ENCODE measurements at regions not wholly inside any gene's neighbourhood (a gene's known extent, or its start where the extent isn't known, plus 50 kb on each side); places are given as distances from the start of the nearest gene placed in this dataset.

- Histone ChIP-seq H3K4me1 (ENCODE audit: low read depth) (no peaks in the 10 kb centered on the region), H3K27ac (no peak overlapping the region), H3K27me3 (no peaks in the 10 kb centered on the region), H3K4me3 (no peak overlapping the region), H3K36me3 (no peaks in the 10 kb centered on the region), H3K9me3 (ENCODE audit: low read depth) (no peaks in the 10 kb centered on the region)
- no peak for DNase-seq (ENCODE audit: low read depth in 1 of 2, low spot score in 1 of 2)
- TF ChIP-seq, protein P1, sequence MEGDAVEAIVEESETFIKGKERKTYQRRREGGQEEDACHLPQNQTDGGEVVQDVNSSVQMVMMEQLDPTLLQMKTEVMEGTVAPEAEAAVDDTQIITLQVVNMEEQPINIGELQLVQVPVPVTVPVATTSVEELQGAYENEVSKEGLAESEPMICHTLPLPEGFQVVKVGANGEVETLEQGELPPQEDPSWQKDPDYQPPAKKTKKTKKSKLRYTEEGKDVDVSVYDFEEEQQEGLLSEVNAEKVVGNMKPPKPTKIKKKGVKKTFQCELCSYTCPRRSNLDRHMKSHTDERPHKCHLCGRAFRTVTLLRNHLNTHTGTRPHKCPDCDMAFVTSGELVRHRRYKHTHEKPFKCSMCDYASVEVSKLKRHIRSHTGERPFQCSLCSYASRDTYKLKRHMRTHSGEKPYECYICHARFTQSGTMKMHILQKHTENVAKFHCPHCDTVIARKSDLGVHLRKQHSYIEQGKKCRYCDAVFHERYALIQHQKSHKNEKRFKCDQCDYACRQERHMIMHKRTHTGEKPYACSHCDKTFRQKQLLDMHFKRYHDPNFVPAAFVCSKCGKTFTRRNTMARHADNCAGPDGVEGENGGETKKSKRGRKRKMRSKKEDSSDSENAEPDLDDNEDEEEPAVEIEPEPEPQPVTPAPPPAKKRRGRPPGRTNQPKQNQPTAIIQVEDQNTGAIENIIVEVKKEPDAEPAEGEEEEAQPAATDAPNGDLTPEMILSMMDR (IDR thresholded peaks at IDR 0.05; ENCODE audit: low read depth, low read length) = no peak
These were observed 92.9 kb upstream of the UBL3 start for GRCh38 chr13:29943273-29943672.

- Histone ChIP-seq H3K4me3 (no peak overlapping the region), H3K27me3 (no peaks in the 10 kb centered on the region), H3K27ac (no peak overlapping the region), H3K36me3 (no peaks in the 10 kb centered on the region), H3K9me3 (ENCODE audit: low read depth) (no peaks in the 10 kb centered on the region), H3K4me1 (ENCODE audit: low read depth) (peaks cover 4% of the 10 kb centered on the region)
- DNase-seq (ENCODE audit: low read depth in 1 of 2, low spot score in 1 of 2) = no peak
- TF ChIP-seq, protein P1 (IDR thresholded peaks at IDR 0.05; ENCODE audit: low read depth, low read length) = no peak
These were observed 90.3 kb upstream of the UBL3 start for GRCh38 chr13:29940715-29941114.

DNA sequence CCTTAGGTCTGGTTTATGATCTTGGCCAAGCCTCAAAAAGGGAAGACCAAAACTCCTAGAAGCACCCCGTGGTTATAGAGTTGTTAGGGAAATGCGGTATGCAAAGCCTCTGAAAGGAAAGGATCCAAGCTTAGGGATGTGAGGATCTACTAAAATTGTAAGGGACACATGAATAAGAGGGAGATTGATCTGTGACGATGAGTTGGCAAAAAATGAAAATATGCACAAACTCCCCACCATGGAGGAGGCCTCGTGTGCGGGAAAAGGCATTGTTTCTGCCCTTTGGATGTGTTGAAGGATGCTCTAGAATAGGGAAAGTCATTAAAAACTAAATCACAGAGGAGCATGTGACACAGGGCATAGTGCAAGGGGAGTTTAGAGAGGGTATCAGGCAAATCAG, 88.7 kb upstream of the UBL3 start:
- Histone ChIP-seq H3K27ac (no peak overlapping the region), H3K4me1 (ENCODE audit: low read depth) (peaks cover 5% of the 10 kb centered on the region), H3K4me3 (no peak overlapping the region), H3K36me3 (no peaks in the 10 kb centered on the region), H3K27me3 (no peaks in the 10 kb centered on the region), H3K9me3 (ENCODE audit: low read depth) (no peaks in the 10 kb centered on the region)
- no peak for DNase-seq (ENCODE audit: low read depth in 1 of 2, low spot score in 1 of 2)
- TF ChIP-seq, protein P1 (IDR thresholded peaks at IDR 0.05; ENCODE audit: low read depth, low read length) = no peak

DNA sequence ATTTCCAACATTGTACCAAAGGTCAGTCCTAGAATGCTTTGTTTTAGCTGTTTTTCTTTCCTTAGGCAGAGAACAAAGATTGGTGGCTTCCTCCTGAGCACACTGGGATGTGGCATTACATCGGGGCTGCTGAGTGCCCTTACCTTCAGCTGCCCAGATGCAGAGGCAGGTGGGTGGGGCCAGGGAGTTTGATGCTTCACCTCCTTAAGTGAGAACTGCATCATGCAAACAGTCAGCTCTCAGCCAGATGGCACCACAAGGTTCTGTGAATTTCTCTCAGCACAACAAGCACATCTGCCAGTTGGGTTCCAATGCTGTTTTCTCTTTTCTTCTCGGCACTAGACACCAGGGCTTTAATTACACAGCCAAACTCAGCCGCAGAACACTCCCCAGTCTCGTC, 87.4 kb upstream of the UBL3 start:
- H3K36me3 ChIP-seq = no peaks in the 10 kb centered on the region
- H3K4me1 ChIP-seq (ENCODE audit: low read depth) = peaks cover 5% of the 10 kb centered on the region
- TF ChIP-seq, protein P1 (IDR thresholded peaks at IDR 0.05; ENCODE audit: low read depth, low read length) = no peak
- no peaks in the 10 kb centered on the region for H3K27me3 ChIP-seq
- no peaks in the 10 kb centered on the region for H3K9me3 ChIP-seq (ENCODE audit: low read depth)
- H3K4me3 ChIP-seq = no peak overlapping the region
- H3K27ac ChIP-seq = no peak overlapping the region
- no peak for DNase-seq (ENCODE audit: low read depth in 1 of 2, low spot score in 1 of 2)

GRCh38 chr13:29937379-29937778, 87.0 kb upstream of the UBL3 start:
- no peaks in the 10 kb centered on the region for H3K27me3 ChIP-seq
- peaks cover 5% of the 10 kb centered on the region for H3K4me1 ChIP-seq (ENCODE audit: low read depth)
- no peak overlapping the region for H3K4me3 ChIP-seq
- TF ChIP-seq, protein P1 (IDR thresholded peaks at IDR 0.05; ENCODE audit: low read depth, low read length) = no peak
- DNase-seq (ENCODE audit: low read depth in 1 of 2, low spot score in 1 of 2) = no peak
- no peaks in the 10 kb centered on the region for H3K9me3 ChIP-seq (ENCODE audit: low read depth)
- H3K27ac ChIP-seq = no peak overlapping the region
- H3K36me3 ChIP-seq = no peaks in the 10 kb centered on the region

DNA sequence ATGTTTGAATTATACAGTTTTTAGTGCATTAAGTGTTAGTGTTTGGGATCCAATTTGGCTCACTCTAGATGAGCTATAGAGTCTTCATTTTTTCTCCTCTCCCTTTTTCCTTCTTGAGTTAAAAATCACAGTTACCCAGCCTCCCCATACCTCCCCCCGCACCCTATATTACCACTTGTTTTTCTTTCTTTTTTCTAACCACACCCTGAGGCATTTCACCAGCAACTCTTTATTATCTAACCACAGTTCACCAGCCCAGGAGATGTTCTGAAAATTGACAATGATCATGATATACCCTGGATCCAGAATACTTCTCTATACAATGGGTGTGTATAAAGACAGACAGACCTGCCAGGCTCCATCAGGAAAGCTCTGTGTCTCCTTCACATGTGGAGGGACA, 86.5 kb upstream of the UBL3 start:
- Histone ChIP-seq H3K9me3 (ENCODE audit: low read depth) (no peaks in the 10 kb centered on the region), H3K27me3 (no peaks in the 10 kb centered on the region), H3K36me3 (no peaks in the 10 kb centered on the region), H3K4me3 (no peak overlapping the region), H3K4me1 (ENCODE audit: low read depth) (peaks cover 5% of the 10 kb centered on the region), H3K27ac (no peak overlapping the region)
- DNase-seq (ENCODE audit: low read depth in 1 of 2, low spot score in 1 of 2) = no peak
- TF ChIP-seq, protein P1 (IDR thresholded peaks at IDR 0.05; ENCODE audit: low read depth, low read length) = no peak

Measured in cardiac muscle cell (in vitro differentiated cells and primary cell).